GM19035 (cell line): ENCODE measurements at regions not wholly inside any gene's neighbourhood (a gene's known extent, or its start where the extent isn't known, plus 50 kb on each side); places are given as distances from the start of the nearest gene placed in this dataset.
"Not testable (repeated sequence)": the region's sequence is repeated elsewhere in the genome, so short reads cannot be mapped to it uniquely, and the experiment has no call there.

Experiments
- ATAC-seq: cut with Tn5 transposase; IDR thresholded peaks from one replicate; pipeline ENCODE4 v1.9.1; 2021; ENCODE audit not compliant: unreplicated experiment

GRCh38 chr4:149211876-149212275 is 603.8 kb downstream of the IQCM start:
- ATAC-seq, result no peak

- no peak for ATAC-seq
Measured at GRCh38 chr4:149203256-149204001, 612.2 kb downstream of the IQCM start.

- ATAC-seq, result no peak
Measured at GRCh38 chr4:149202117-149202516, 613.5 kb downstream of the IQCM start.

DNA sequence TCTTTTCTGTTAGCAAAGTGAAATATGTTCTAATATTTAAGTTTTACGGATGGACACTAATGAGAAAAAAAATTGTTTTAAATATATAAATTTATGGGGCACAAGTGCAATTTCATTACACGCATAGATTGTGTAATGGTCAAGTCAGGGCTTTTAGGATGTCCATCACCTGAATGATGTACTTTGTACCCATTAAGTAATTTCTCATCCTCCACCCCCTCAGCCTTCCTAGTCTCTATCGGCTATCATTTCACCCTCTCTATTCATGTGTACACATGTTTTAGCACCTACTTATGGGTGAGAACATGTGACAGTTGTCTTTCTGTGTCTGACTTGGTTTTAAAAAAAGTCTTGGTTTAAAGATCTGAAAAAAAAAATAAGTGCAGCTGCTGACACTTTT is 616.0 kb downstream of the IQCM start:
- ATAC-seq, result no peak

GRCh38 chr4:149194061-149194460 is 621.6 kb downstream of the IQCM start:
- no peak for ATAC-seq

- no peak for ATAC-seq
Measured at GRCh38 chr4:149187726-149188125, 627.9 kb downstream of the IQCM start.

DNA sequence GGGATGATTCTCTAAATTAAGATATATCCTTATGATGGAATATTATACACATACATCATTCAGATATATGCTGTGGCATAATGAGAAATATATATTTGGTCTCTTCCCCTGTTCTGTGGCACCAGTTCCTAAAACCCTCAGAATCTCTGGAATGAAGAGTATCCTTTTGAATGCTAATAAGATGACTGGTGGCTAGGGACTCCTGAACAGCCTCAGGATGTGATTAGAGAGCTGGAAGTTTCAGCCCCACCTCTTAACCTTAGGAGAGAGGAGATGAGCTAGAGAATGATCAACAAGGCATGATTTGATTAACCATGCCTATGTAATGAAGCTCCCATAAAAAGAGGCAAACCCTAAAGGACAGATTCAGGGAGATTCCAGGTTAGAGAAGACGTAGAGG is 632.0 kb downstream of the IQCM start:
- no peak for ATAC-seq

GRCh38 chr4:149181459-149181858 is 634.2 kb downstream of the IQCM start:
- not testable (repeated sequence) for ATAC-seq

GRCh38 chr4:149176039-149176438 is 639.6 kb downstream of the IQCM start:
- ATAC-seq, result no peak

GRCh38 chr4:149175549-149175948 is 640.1 kb downstream of the IQCM start:
- no peak for ATAC-seq

DNA sequence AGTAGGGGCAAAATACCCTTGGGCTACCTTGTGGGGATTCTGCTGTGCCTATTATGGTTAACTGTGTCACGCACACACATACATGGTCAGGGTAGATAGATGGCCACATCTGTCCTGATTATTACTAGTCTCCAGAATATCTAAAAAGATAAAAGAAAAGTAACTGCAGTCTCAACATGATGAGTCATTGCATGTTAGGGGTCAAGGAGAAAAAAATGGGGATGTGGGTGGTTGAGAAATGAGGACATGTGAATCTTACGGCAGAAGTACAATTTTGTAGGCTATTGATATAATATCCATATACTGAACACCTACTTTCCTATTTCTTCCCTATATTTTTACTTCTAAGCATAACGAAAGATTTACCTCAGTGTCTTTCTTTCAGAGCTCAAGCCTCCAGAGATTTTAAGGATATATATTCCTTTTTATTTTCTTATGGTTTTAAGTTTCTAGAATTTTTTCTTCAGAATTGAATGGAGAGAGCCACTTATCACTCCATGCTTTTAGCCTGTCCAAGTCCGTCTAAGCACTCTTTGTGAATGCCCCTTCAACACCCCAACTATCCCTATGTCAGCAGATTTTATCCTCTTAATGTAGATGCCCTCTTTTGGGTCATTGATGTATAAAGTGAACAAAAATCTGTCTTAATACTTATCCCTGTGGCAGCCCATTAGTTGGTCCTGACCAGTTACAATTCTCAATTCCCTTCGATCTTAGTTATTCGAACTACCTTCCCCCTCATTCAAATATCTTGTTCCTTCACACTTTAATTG is 642.2 kb downstream of the IQCM start:
- ATAC-seq, result no peak

- no peak for ATAC-seq
Measured at GRCh38 chr4:149168645-149169044, 647.0 kb downstream of the IQCM start.

DNA sequence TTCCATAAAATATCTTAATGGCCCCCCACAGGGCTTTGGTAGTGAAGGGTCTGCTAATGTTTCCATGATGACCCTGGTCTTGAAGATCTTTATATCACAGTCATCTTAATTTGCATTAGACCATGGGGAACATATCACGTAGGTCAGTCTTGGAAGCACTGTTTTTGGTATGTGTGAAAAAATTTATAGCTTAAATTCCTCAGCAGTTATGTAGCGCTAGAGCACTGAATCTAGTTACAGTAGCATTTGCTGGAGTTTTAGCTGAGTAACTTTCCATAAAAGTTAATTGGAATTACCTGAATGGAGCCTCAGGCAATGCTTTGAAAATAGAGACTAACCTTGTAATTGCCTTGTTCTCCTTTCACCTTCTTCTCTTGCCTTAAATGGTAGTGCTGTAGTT is 648.8 kb downstream of the IQCM start:
- ATAC-seq, result no peak

DNA sequence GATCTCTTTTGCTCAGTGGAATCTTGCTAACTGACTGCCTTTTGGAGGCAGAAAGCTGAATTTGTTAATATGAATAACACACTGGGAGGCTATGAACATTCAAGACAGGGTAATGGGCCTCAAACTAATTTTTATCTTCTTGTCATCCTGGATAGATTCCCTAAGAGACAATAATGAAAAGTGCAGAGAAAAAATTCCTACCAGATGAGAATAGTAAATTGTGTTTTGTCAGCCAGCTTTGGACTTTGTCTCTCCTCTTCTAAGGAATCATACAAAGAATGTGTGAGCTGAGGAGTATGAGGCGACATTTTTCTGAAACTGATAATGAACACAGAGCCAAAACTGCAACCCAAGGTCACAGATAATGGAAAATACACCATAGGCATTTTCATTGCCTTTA is 649.3 kb downstream of the IQCM start:
- no peak for ATAC-seq

DNA sequence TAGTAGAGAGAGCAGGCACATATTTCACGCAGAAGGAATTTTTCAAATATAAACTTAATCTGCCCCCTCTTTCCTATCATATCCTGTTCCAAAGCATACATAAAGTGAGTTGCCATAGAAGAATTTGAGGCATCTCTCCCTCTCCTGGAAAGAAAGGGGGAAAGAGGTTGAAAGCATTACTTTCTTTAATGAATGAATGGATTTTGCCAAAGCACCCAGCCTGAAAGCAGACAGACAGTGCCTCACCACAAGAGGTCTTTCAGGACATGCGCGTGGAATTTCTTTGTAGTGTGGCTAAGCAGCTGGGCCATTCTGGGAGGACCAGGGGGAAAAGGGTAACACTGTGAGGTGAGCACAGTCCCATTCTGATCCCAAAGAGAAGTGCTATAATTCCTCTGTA is 651.4 kb downstream of the IQCM start:
- no peak for ATAC-seq

- no peak for ATAC-seq
Measured at GRCh38 chr4:149161247-149161646, 654.4 kb downstream of the IQCM start.

- no peak for ATAC-seq
Measured at GRCh38 chr4:149160370-149160769, 655.3 kb downstream of the IQCM start.

- ATAC-seq, result no peak
Measured at GRCh38 chr4:149158817-149159216, 656.8 kb downstream of the IQCM start.

DNA sequence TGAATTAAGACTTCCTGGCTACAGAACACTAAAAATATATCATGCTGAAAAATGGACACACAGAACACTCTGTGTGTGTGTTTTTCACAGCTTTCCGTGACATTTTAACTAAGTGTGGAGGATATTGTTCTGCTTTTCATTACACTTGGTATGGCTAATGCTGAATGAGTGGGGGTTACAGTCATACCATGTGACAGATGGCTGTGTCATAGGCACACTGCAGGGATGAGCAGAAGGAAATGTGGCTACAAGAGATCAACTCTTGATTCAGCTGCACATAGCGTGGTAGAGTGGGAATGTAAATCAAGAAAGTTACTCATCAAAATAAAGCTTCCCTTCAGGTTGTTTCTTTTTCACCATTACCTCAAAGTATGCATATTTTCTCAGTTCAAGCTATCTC is 669.8 kb downstream of the IQCM start:
- ATAC-seq, result no peak

DNA sequence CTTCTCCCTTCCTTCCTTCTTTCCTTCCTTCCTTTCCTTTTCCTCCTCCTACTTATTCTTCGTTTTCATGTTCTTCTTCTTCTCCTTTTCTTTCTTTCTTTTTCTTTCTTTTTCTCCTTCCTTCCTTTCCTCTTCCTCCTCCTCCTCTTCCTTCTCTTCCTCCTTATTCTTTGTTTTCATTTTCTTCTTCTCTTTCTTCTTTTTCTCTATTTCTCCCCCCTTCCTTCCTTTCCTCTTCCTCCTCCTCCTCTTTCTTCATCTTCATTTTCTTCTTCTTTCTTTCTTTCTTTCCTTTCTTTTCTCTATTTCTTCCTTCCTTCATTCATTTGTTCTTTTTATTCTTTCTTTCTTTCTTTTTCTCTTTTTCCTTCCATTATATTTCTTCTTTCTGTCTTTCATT is 671.6 kb downstream of the IQCM start:
- no peak for ATAC-seq

DNA sequence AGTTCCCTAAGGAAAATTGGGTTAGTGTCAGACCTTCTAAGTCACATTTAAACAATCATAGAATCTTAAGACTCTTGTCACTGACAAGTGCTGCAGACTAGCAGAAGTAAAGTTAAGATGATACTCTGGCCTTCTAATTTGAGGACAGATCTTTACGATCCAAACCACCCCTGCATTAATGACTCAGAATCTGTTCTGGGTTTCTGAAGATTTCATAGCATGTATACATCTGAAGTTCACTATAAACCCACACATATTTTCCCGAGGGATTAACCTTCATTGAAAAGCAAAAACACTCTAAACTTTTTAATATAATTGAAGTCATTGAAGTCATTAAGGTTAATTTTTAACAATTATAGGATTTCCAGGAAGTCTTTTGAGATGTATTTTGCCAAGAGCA is 674.3 kb downstream of the IQCM start:
- no peak for ATAC-seq

GRCh38 chr4:149140841-149141240 is 674.8 kb downstream of the IQCM start:
- ATAC-seq, result no peak
